H9 (cell line): ENCODE measurements at regions not wholly inside any gene's neighbourhood (a gene's known extent, or its start where the extent isn't known, plus 50 kb on each side); places are given as distances from the start of the nearest gene placed in this dataset.

ENCODE experiments used
- DNase-seq: peaks from one replicate; pipeline ENCODE4 v3.0.0-alpha.2; 2017
- H2AFZ ChIP-seq: one replicate; pipeline ENCODE4 v1.6.1; 2013; ENCODE audit warnings: mild to moderate bottlenecking, low read length, control low read depth, moderate library complexity
- H2AK5ac ChIP-seq: 2 replicates; pipeline ENCODE4 v1.6.1; 2013; ENCODE audit warnings: low read length, control low read depth, mixed read lengths; ENCODE audit not compliant: insufficient read length
- H2BK120ac ChIP-seq: one replicate; pipeline ENCODE4 v1.6.1; 2013; ENCODE audit warnings: low read depth, mild to moderate bottlenecking, low read length, control low read depth, inconsistent platforms; ENCODE audit not compliant: poor library complexity, severe bottlenecking
- H2BK12ac ChIP-seq: 2 replicates; pipeline ENCODE4 v1.6.1; 2013; ENCODE audit warnings: low read length, control low read depth, mixed read lengths, low read depth; ENCODE audit not compliant: insufficient read length
- H2BK15ac ChIP-seq: 2 replicates; pipeline ENCODE4 v1.6.1; 2013; ENCODE audit warnings: low read depth, low read length, control low read depth
- H2BK20ac ChIP-seq: one replicate; pipeline ENCODE4 v1.6.1; 2013; ENCODE audit warnings: low read depth, mild to moderate bottlenecking, low read length, control low read depth, inconsistent platforms; ENCODE audit not compliant: poor library complexity, severe bottlenecking
- H2BK5ac ChIP-seq: 2 replicates; pipeline ENCODE4 v1.6.1; 2013; ENCODE audit warnings: low read length, control low read depth, mixed read lengths; ENCODE audit not compliant: insufficient read length
- H3K14ac ChIP-seq: 2 replicates; pipeline ENCODE4 v1.6.1; 2013; ENCODE audit warnings: low read length, control low read depth; ENCODE audit not compliant: insufficient read depth
- H3K18ac ChIP-seq: 2 replicates; pipeline ENCODE4 v1.6.1; 2013; ENCODE audit warnings: low read depth, mild to moderate bottlenecking, mixed read lengths, low read length, control low read depth; ENCODE audit not compliant: insufficient read length
- H3K23ac ChIP-seq: 2 replicates; pipeline ENCODE4 v1.6.1; 2013; ENCODE audit warnings: low read length, control low read depth, mixed read lengths, low read depth; ENCODE audit not compliant: insufficient read length
- H3K23me2 ChIP-seq: 2 replicates; pipeline ENCODE4 v1.6.1; 2013; ENCODE audit warnings: low read depth, mild to moderate bottlenecking, mixed read lengths, low read length, control low read depth; ENCODE audit not compliant: insufficient read length, poor library complexity, severe bottlenecking
- H3K27ac ChIP-seq: 2 replicates; pipeline ENCODE4 v1.5.1; 2013; ENCODE audit warnings: low read length, control low read depth, mixed read lengths, low read depth; ENCODE audit not compliant: insufficient read length
- H3K27me3 ChIP-seq: 2 replicates; pipeline ENCODE4 v1.6.1; 2013; ENCODE audit warnings: low read length, control low read depth, inconsistent platforms; ENCODE audit not compliant: insufficient read depth
- H3K4ac ChIP-seq: 2 replicates; pipeline ENCODE4 v1.6.1; 2013; ENCODE audit warnings: low read depth, mild to moderate bottlenecking, control low read depth, inconsistent platforms, low read length, moderate library complexity
- H3K4me1 ChIP-seq: 2 replicates; pipeline ENCODE4 v1.6.1; 2013; ENCODE audit warnings: low read length, control low read depth, inconsistent platforms; ENCODE audit not compliant: insufficient read depth
- H3K4me2 ChIP-seq: 2 replicates; pipeline ENCODE4 v1.6.1; 2013; ENCODE audit warnings: low read length, control low read depth, mixed read lengths; ENCODE audit not compliant: insufficient read length, insufficient read depth
- H3K56ac ChIP-seq: 2 replicates; pipeline ENCODE4 v1.6.1; 2013; ENCODE audit warnings: low read depth, mild to moderate bottlenecking, mixed read lengths, low read length, control low read depth; ENCODE audit not compliant: insufficient read length
- H3K79me1 ChIP-seq: 2 replicates; pipeline ENCODE4 v1.6.1; 2013; ENCODE audit warnings: low read depth, mild to moderate bottlenecking, moderate library complexity, low read length, control low read depth, inconsistent platforms; ENCODE audit not compliant: insufficient read depth, poor library complexity, severe bottlenecking
- H3K79me2 ChIP-seq: 2 replicates; pipeline ENCODE4 v1.6.1; 2013; ENCODE audit warnings: low read length, control low read depth, inconsistent platforms; ENCODE audit not compliant: insufficient read depth
- H3K9ac ChIP-seq: 2 replicates; pipeline ENCODE4 v1.6.1; 2013; ENCODE audit warnings: low read length, control low read depth, mixed read lengths; ENCODE audit not compliant: insufficient read length; ENCODE audit errors: extremely low read depth
- H3K9me3 ChIP-seq: one replicate; pipeline ENCODE4 v1.6.1; 2013; ENCODE audit warnings: low read depth, low read length, inconsistent platforms; ENCODE audit not compliant: control insufficient read depth
- H3T11ph ChIP-seq: one replicate; pipeline ENCODE4 v1.6.1; 2013; ENCODE audit warnings: mild to moderate bottlenecking, low read length, control low read depth, inconsistent platforms
- H4K20me1 ChIP-seq: one replicate; pipeline ENCODE4 v1.6.1; 2013; ENCODE audit not compliant: control insufficient read depth, insufficient read length, insufficient read depth
- H4K5ac ChIP-seq: 2 replicates; pipeline ENCODE4 v1.6.1; 2013; ENCODE audit warnings: low read depth, mild to moderate bottlenecking, mixed read lengths, low read length, control low read depth; ENCODE audit not compliant: insufficient read length
- H4K8ac ChIP-seq: replicated peaks from 2 replicates; pipeline ENCODE4 v1.6.1; 2013; ENCODE audit warnings: low read length, control low read depth, mixed read lengths, low read depth; ENCODE audit not compliant: insufficient read length
- H4K91ac ChIP-seq: 2 replicates; pipeline ENCODE4 v1.6.1; 2013; ENCODE audit warnings: low read depth, mild to moderate bottlenecking, moderate library complexity, mixed read lengths, low read length, control low read depth; ENCODE audit not compliant: insufficient read length
- H3K27ac Mint-ChIP-seq, 3 experiments: 2 replicates in 2 of 3; 3 replicates in 1 of 3; pipeline ENCODE4 v1.8.0; 2020 to 2021; ENCODE audit warnings: mixed read lengths in 3 of 3, mild to moderate bottlenecking in 1 of 3, moderate library complexity in 1 of 3
- H3K27me3 Mint-ChIP-seq: 2 replicates; pipeline ENCODE4 v1.8.0; 2021; ENCODE audit warnings: low read depth, mild to moderate bottlenecking, moderate library complexity, mixed read lengths
- H3K36me3 Mint-ChIP-seq, 3 experiments: 2 replicates in 2 of 3; 3 replicates in 1 of 3; pipeline ENCODE4 v1.8.0; 2020 to 2021; ENCODE audit warnings: low read depth in 3 of 3, mixed read lengths in 3 of 3; ENCODE audit not compliant: insufficient read depth in 1 of 3
- H3K4me1 Mint-ChIP-seq, 2 experiments: 2 replicates each; pipeline ENCODE4 v1.8.0; 2020; ENCODE audit warnings: mixed read lengths in 2 of 2
- H3K4me3 Mint-ChIP-seq, 2 experiments: 2 replicates in 1 of 2; 3 replicates in 1 of 2; pipeline ENCODE4 v1.8.0; 2020 to 2021; ENCODE audit warnings: mild to moderate bottlenecking in 2 of 2, mixed read lengths in 2 of 2, moderate library complexity in 1 of 2
- H3K9me3 Mint-ChIP-seq, 2 experiments: 2 replicates in 1 of 2; 3 replicates in 1 of 2; pipeline ENCODE4 v1.8.0; 2020; ENCODE audit warnings: mild to moderate bottlenecking in 2 of 2, mixed read lengths in 2 of 2, moderate library complexity in 1 of 2
- WGBS: extraction: QIAGEN DNeasy Blood & Tissue Kit; methylation state at CpG from one replicate; pipeline ENCODE4 v1.1.7; 2013; ENCODE audit warnings: missing lambda C conversion rate, low lambda C conversion rate, mixed read lengths; ENCODE audit not compliant: insufficient read length; ENCODE audit errors: extremely low coverage; 5-methylcytosine and 5-hydroxymethylcytosine counted together
- TF ChIP-seq, protein P1 (sequence below): fragments of 200-600 bp; sonication (generic); conservative IDR thresholded peaks from 3 replicates; pipeline ENCODE4 v1.8.0; 2021; ENCODE audit warnings: antibody characterized with exemption, mild to moderate bottlenecking

DNA sequence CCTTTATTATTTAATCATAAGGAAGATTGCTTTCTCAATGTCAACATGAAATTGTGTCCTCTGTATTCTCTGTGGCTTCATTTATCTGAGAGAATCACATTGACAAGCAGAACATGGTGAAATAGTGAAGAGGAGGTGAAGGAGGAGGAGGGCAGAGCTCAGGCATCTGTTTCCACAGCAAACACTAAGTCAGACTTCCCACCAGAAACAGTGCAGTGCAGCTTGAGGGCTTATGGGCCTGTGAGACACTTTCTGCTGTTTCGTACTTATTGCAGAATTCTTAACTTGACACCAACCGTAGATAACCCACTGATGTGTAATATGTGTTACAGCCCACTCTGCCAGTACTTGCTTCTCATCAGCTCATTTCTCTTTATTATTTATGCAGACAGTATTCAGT lies 386.3 kb downstream of the DIRAS2 start:
- H3K56ac ChIP-seq: no peak overlapping the region
- H3K27me3 Mint-ChIP-seq: no peaks in the 10 kb centered on the region
- no peaks in the 10 kb centered on the region for H3K9me3 ChIP-seq

More for the DNA sequence above, 386.3 kb downstream of the DIRAS2 start:
- Histone ChIP-seq H3K79me1 (no peaks in the 10 kb centered on the region), H2BK5ac (no peak overlapping the region), H4K20me1 (no peaks in the 10 kb centered on the region), H2BK12ac (no peak overlapping the region), H3K23ac (no peak overlapping the region), H2AK5ac (no peak overlapping the region), H2BK20ac (no peak overlapping the region), H2BK120ac (no peak overlapping the region), H3K4ac (no peak overlapping the region), H3T11ph (no peak overlapping the region), H3K79me2 (no peaks in the 10 kb centered on the region), H4K8ac (no peak overlapping the region), H2BK15ac (no peak overlapping the region), H3K18ac (no peak overlapping the region), H3K14ac (no peak overlapping the region), H3K27ac (no peak overlapping the region), H3K9ac (no peak overlapping the region), H3K4me2 (no peak overlapping the region), H3K27me3 (no peaks in the 10 kb centered on the region), H4K5ac (no peak overlapping the region), H4K91ac (no peak overlapping the region), H3K4me1 (no peaks in the 10 kb centered on the region), H3K23me2 (no peaks in the 10 kb centered on the region), H2AFZ (no peak overlapping the region)
- DNase-seq: no peak
- no CpG with 5 or more reads among the region's 2 CpGs for WGBS
- Mint-ChIP-seq H3K9me3 (peaks cover 14 to 15% of the 10 kb centered on the region in 2 experiments), H3K4me3 (no peak overlapping the region), H3K4me1 (peaks cover 8 to 12% of the 10 kb centered on the region in 2 experiments), H3K27ac (no peak overlapping the region; a peak in 1 of 7 replicates), H3K36me3 (peaks cover 3 to 21% (median 5%) of the 10 kb centered on the region in 3 experiments)
- TF ChIP-seq, protein P1, sequence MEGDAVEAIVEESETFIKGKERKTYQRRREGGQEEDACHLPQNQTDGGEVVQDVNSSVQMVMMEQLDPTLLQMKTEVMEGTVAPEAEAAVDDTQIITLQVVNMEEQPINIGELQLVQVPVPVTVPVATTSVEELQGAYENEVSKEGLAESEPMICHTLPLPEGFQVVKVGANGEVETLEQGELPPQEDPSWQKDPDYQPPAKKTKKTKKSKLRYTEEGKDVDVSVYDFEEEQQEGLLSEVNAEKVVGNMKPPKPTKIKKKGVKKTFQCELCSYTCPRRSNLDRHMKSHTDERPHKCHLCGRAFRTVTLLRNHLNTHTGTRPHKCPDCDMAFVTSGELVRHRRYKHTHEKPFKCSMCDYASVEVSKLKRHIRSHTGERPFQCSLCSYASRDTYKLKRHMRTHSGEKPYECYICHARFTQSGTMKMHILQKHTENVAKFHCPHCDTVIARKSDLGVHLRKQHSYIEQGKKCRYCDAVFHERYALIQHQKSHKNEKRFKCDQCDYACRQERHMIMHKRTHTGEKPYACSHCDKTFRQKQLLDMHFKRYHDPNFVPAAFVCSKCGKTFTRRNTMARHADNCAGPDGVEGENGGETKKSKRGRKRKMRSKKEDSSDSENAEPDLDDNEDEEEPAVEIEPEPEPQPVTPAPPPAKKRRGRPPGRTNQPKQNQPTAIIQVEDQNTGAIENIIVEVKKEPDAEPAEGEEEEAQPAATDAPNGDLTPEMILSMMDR: no peak
